IPS-20b (cell line): ENCODE measurements at regions not wholly inside any gene's neighbourhood (a gene's known extent, or its start where the extent isn't known, plus 50 kb on each side); places are given as distances from the start of the nearest gene placed in this dataset.

Experiments used
- H3K27ac ChIP-seq: one replicate; pipeline ENCODE4 v1.5.1; 2013; ENCODE audit warnings: low read length
- H3K27me3 ChIP-seq: 2 replicates; pipeline ENCODE4 v1.6.1; 2013; ENCODE audit warnings: mild to moderate bottlenecking, low read length, inconsistent platforms; ENCODE audit not compliant: insufficient read depth
- H3K36me3 ChIP-seq: 2 replicates; pipeline ENCODE4 v1.6.1; 2013; ENCODE audit warnings: low read depth, mild to moderate bottlenecking, inconsistent platforms, low read length, moderate library complexity; ENCODE audit not compliant: insufficient read depth
- H3K4me1 ChIP-seq: 2 replicates; pipeline ENCODE4 v1.6.1; 2013; ENCODE audit warnings: mild to moderate bottlenecking, control low read depth, inconsistent platforms, low read length, moderate library complexity; ENCODE audit not compliant: insufficient read depth
- H3K4me3 ChIP-seq: 2 replicates; pipeline ENCODE4 v1.5.1; 2013; ENCODE audit warnings: mild to moderate bottlenecking, low read length, inconsistent platforms
- H3K9ac ChIP-seq: 2 replicates; pipeline ENCODE4 v1.6.1; 2013; ENCODE audit warnings: low read depth, mild to moderate bottlenecking, inconsistent platforms, low read length, moderate library complexity
- H3K9me3 ChIP-seq: 2 replicates; pipeline ENCODE4 v1.6.1; 2013; ENCODE audit warnings: mild to moderate bottlenecking, low read depth, low read length, inconsistent platforms; ENCODE audit not compliant: insufficient read depth

- Histone ChIP-seq H3K4me3 (no peak overlapping the region), H3K27me3 (no peaks in the 10 kb centered on the region), H3K27ac (no peak overlapping the region), H3K36me3 (no peaks in the 10 kb centered on the region), H3K4me1 (no peaks in the 10 kb centered on the region), H3K9me3 (no peaks in the 10 kb centered on the region), H3K9ac (no peak overlapping the region)
These were observed 168.3 kb upstream of the MBL2 start for GRCh38 chr10:52940921-52941320.

GRCh38 chr10:52939894-52940293, 167.3 kb upstream of the MBL2 start:
- Histone ChIP-seq H3K36me3 (no peaks in the 10 kb centered on the region), H3K27ac (no peak overlapping the region), H3K4me3 (no peak overlapping the region), H3K9ac (no peak overlapping the region), H3K9me3 (no peaks in the 10 kb centered on the region), H3K4me1 (no peaks in the 10 kb centered on the region), H3K27me3 (no peaks in the 10 kb centered on the region)

GRCh38 chr10:52933748-52934147, 161.2 kb upstream of the MBL2 start:
- no peaks in the 10 kb centered on the region for H3K27me3 ChIP-seq
- no peaks in the 10 kb centered on the region for H3K4me1 ChIP-seq
- H3K27ac ChIP-seq: no peak overlapping the region
- H3K9ac ChIP-seq: no peak overlapping the region
- no peaks in the 10 kb centered on the region for H3K36me3 ChIP-seq
- H3K4me3 ChIP-seq: no peak overlapping the region
- H3K9me3 ChIP-seq: no peaks in the 10 kb centered on the region

GRCh38 chr10:52927678-52928077, 155.1 kb upstream of the MBL2 start:
- Histone ChIP-seq H3K27me3 (no peaks in the 10 kb centered on the region), H3K36me3 (no peaks in the 10 kb centered on the region), H3K4me1 (peaks cover 19% of the 10 kb centered on the region; the same call in 1 of the 2 replicates), H3K9me3 (no peaks in the 10 kb centered on the region), H3K27ac (no peak overlapping the region), H3K9ac (no peak overlapping the region), H3K4me3 (no peak overlapping the region)

- H3K36me3 ChIP-seq: no peaks in the 10 kb centered on the region
- peaks cover 37% of the 10 kb centered on the region for H3K4me1 ChIP-seq
- no peaks in the 10 kb centered on the region for H3K27me3 ChIP-seq
- no peak overlapping the region; the same call in 1 of the 2 replicates for H3K9ac ChIP-seq
- peak overlapping the region; percentile 44; the same call in 1 of the 2 replicates for H3K4me3 ChIP-seq
- no peak overlapping the region for H3K27ac ChIP-seq
- H3K9me3 ChIP-seq: no peaks in the 10 kb centered on the region
These were observed 150.9 kb upstream of the MBL2 start for GRCh38 chr10:52923520-52923919.

GRCh38 chr10:52918714-52919305, 146.2 kb upstream of the MBL2 start:
- Histone ChIP-seq H3K9me3 (no peaks in the 10 kb centered on the region), H3K27ac (no peak overlapping the region), H3K4me3 (no peak overlapping the region), H3K27me3 (no peaks in the 10 kb centered on the region), H3K9ac (no peak overlapping the region), H3K4me1 (peaks cover 45% of the 10 kb centered on the region), H3K36me3 (no peaks in the 10 kb centered on the region)

- Histone ChIP-seq H3K27ac (no peak overlapping the region), H3K9me3 (no peaks in the 10 kb centered on the region), H3K9ac (no peak overlapping the region), H3K4me3 (no peak overlapping the region), H3K4me1 (peaks cover 26% of the 10 kb centered on the region; the same call in 1 of the 2 replicates), H3K27me3 (no peaks in the 10 kb centered on the region), H3K36me3 (no peaks in the 10 kb centered on the region)
These were observed 142.8 kb upstream of the MBL2 start for GRCh38 chr10:52915391-52915790.

- Histone ChIP-seq H3K4me1 (peaks cover 16% of the 10 kb centered on the region), H3K27me3 (no peaks in the 10 kb centered on the region), H3K36me3 (no peaks in the 10 kb centered on the region)
These were observed 138.6 kb upstream of the MBL2 start for GRCh38 chr10:52911163-52911562.

GRCh38 chr10:52908478-52908877, 135.9 kb upstream of the MBL2 start:
- peak overlapping the region; percentile 45 for H3K4me3 ChIP-seq
- no peaks in the 10 kb centered on the region for H3K9me3 ChIP-seq
- peaks cover 28% of the 10 kb centered on the region for H3K4me1 ChIP-seq
- H3K36me3 ChIP-seq: no peaks in the 10 kb centered on the region
- H3K27ac ChIP-seq: no peak overlapping the region
- no peak overlapping the region for H3K9ac ChIP-seq
- H3K27me3 ChIP-seq: no peaks in the 10 kb centered on the region

More at GRCh38 chr10:52911163-52911562, 138.6 kb upstream of the MBL2 start:
- Histone ChIP-seq H3K4me3 (no peak overlapping the region), H3K9me3 (no peaks in the 10 kb centered on the region), H3K27ac (no peak overlapping the region), H3K9ac (no peak overlapping the region)

GRCh38 chr10:52906046-52906445, 133.5 kb upstream of the MBL2 start:
- H3K9me3 ChIP-seq: no peaks in the 10 kb centered on the region
- H3K4me1 ChIP-seq: peaks cover 34% of the 10 kb centered on the region
- H3K27me3 ChIP-seq: no peaks in the 10 kb centered on the region
- no peak overlapping the region for H3K27ac ChIP-seq
- no peaks in the 10 kb centered on the region for H3K36me3 ChIP-seq
- H3K4me3 ChIP-seq: no peak overlapping the region
- no peak overlapping the region for H3K9ac ChIP-seq

- no peaks in the 10 kb centered on the region for H3K9me3 ChIP-seq
- H3K4me1 ChIP-seq: peaks cover 24% of the 10 kb centered on the region
- peak overlapping the region; percentile 40; the same call in 1 of the 2 replicates for H3K9ac ChIP-seq
- H3K36me3 ChIP-seq: no peaks in the 10 kb centered on the region
- no peaks in the 10 kb centered on the region for H3K27me3 ChIP-seq
- H3K27ac ChIP-seq: peak overlapping the region; percentile 32
- peak overlapping the region; percentile 3; the same call in 1 of the 2 replicates for H3K4me3 ChIP-seq
These were observed 130.9 kb upstream of the MBL2 start for GRCh38 chr10:52903397-52903938.

GRCh38 chr10:52900593-52900992, 128.0 kb upstream of the MBL2 start:
- H3K36me3 ChIP-seq: no peaks in the 10 kb centered on the region
- H3K9me3 ChIP-seq: no peaks in the 10 kb centered on the region; the same call in 1 of the 2 replicates
- H3K27me3 ChIP-seq: no peaks in the 10 kb centered on the region
- no peak overlapping the region for H3K9ac ChIP-seq
- no peak overlapping the region for H3K4me3 ChIP-seq
- no peak overlapping the region for H3K27ac ChIP-seq
- H3K4me1 ChIP-seq: peaks cover 19% of the 10 kb centered on the region
